SK-N-MC (cell line): ENCODE measurements at regions not wholly inside any gene's neighbourhood (a gene's known extent, or its start where the extent isn't known, plus 50 kb on each side); places are given as distances from the start of the nearest gene placed in this dataset.
"Not testable (repeated sequence)": the region's sequence is repeated elsewhere in the genome, so short reads cannot be mapped to it uniquely, and the experiment has no call there.

Source experiments
- DNase-seq: peaks from one replicate; pipeline ENCODE4 v3.0.0-alpha.2; 2011; ENCODE audit warnings: low read depth, low spot score
- H3K27ac ChIP-seq: fragments of 200-600 bp; sonication (generic); 2 replicates; pipeline ENCODE4 v1.5.1; 2016; ENCODE audit warnings: mixed run types
- H3K36me3 ChIP-seq: fragments of 200-600 bp; sonication (generic); 2 replicates; pipeline ENCODE4 v1.6.1; 2017; ENCODE audit warnings: antibody characterized with exemption, low read length, mixed read lengths; ENCODE audit not compliant: insufficient read depth
- H3K4me3 ChIP-seq: fragments of 200-600 bp; sonication (generic); 2 replicates; pipeline ENCODE4 v1.5.1; 2016
- H3K9ac ChIP-seq: fragments of 200-600 bp; sonication (generic); 2 replicates; pipeline ENCODE4 v1.8.0; 2017; ENCODE audit warnings: mixed run types, mixed read lengths; ENCODE audit not compliant: insufficient read length
- H3K9me3 ChIP-seq: fragments of 200-600 bp; sonication (generic); 2 replicates; pipeline ENCODE4 v1.6.1; 2017; ENCODE audit warnings: low read depth, mild to moderate bottlenecking, antibody characterized with exemption, low read length, moderate library complexity, mixed read lengths

DNA sequence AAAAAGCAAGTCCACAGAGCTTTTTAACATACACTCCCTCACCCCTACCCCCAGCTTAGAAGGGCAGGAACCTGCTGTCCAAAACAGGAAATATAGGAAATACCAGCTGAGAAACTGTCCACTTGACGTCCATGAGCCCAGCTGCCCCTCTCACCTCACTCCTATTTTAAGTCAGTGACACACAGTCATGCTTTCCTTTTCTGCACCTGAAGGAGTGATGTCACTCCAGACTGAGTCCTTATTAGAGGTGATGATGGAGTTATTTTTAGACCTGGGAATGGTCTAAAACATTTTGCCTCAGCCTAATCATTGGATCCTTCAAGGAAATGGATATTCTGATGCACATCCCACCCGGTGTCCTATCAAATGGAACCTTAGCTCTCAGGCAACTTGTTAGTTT is 217.8 kb downstream of the BCL2L11 start:
- not testable (repeated sequence) for H3K27ac ChIP-seq, H3K36me3 ChIP-seq, H3K9me3 ChIP-seq, DNase-seq, H3K9ac ChIP-seq, H3K4me3 ChIP-seq

DNA sequence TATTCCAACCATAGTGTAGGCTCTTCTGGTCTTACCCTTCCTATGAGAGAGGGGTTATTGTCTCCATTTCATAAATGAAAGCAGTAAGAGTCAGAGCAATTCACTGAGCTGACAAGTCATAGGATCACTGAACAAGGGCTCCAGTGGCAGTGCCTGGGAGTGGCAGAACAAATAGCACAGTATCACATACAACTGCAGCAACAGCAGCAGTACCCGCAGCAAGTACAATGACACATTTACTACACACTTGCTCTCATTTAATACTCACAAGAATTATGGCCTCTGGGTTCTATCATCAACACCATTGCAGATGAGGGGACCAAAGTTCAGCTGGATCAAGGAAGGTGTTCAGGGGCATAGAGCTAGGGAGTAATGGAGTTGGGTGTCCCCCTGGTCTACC is 218.8 kb downstream of the BCL2L11 start:
- H3K36me3 ChIP-seq: not testable (repeated sequence)

DNA sequence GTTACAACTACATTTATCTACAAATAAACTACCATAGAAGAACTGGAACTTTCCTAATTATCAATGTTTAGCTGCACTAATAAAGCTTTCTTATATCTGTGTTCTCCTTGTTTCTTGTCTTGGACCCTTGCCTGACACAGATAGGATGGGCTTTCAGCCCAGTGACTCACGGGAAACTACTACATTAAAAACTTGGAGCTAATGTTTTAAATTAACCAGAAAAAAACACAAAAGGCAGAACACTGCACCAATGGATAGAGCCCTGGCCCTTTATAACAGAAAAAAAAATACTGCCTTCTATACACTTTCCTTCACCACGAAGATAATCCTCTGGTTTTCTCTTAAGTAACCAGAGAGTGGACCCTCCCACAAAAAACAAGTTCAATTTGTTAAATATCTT is 223.9 kb downstream of the BCL2L11 start:
- H3K36me3 ChIP-seq, H3K9ac ChIP-seq, H3K27ac ChIP-seq, DNase-seq, H3K9me3 ChIP-seq, H3K4me3 ChIP-seq: not testable (repeated sequence)

More for the DNA sequence above, 218.8 kb downstream of the BCL2L11 start:
- not testable (repeated sequence) for H3K27ac ChIP-seq, H3K9me3 ChIP-seq, H3K9ac ChIP-seq, H3K4me3 ChIP-seq, DNase-seq

DNA sequence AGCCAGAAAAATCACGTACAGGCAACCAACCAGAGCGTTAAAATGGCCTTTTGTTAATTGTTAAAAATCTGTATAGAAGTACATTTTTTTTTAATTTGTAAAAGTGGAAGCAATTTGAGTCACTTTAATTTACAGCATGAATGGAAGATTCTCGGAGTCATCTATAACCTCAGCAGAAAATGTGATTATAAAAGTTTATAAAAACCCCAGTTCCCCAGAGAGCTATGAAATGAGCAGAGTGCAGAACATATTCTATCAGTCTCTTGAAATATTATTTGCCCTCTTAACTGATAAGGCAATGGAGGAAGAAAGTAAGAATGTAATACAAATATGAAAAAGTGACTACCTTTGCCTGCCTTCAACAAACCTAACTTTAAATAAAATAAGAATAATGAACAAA is 224.7 kb downstream of the BCL2L11 start:
- H3K9ac ChIP-seq, H3K36me3 ChIP-seq, H3K27ac ChIP-seq, H3K9me3 ChIP-seq: not testable (repeated sequence)
- DNase-seq: peak; percentile 66
- peak overlapping the region; percentile 36; the same call in 1 of the 2 replicates for H3K4me3 ChIP-seq

DNA sequence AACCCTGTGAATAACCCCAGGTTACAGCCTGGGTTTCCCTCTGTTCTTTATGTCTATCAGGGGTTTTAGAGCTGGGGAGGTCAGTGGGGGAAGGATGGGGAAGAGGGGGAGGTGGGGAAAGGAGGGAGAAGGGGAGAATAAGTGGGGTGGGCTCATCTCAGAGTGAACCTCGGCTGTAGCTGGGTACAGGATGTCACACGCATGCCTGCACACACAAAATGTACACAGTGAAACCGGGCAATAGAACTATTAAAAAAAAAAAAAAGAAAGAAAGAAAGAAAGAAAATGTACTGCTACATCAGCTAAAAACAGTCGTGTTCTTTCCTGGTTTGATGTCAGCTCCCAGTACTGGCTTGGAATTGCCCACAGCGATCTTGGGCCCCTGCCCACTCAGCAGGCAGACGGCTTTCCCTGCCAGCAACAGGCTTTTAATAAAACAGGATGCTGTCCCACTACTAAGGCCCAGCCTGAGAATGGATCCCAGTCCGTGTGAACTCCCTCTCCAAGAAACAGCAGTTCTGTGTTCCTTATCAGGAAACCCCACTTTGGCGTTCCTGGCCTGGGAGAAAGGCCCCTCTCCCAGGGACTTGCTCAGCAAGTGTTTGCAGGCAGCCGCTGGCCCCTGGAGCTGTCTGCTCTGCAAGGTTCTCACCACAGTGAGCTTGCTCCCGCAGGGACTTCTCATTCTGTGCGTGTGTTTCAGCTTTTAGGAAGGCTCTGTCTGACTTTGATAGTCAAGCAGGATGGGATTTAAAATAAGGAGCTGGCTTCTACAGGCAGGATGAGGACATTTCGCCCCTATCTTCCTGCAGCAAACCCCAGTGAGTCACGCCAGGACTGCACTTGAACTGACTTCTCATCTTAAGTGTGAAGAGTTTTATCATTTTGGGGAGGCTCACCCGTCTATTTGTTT is 225.6 kb downstream of the BCL2L11 start:
- not testable (repeated sequence) for H3K27ac ChIP-seq, H3K36me3 ChIP-seq, H3K9me3 ChIP-seq, DNase-seq, H3K9ac ChIP-seq
- 0 out of 2 replicates have a peak overlapping the region, but pooled peaks have one; percentile 28 for H3K4me3 ChIP-seq

DNA sequence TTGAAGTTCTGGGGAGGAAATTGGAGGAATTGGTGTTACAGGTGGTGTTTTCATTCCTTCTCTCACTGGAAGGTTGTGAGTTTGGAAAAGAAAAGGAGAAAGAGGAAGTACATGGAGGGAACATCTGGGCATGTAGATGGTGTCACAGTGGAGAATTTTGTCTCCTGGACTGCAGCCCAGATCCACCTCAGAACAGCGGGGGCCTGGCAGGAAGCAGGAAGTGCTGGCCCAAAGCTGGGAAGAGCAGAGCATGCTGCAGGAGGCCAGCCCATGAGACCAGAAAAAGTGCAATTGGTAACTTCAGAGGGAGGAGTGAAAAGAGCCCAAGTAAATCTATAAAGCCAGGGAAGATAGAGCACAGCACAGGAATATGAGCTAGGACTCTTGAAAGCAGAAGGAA is 227.0 kb downstream of the BCL2L11 start:
- H3K4me3 ChIP-seq, H3K9me3 ChIP-seq, DNase-seq: not testable (repeated sequence)

DNA sequence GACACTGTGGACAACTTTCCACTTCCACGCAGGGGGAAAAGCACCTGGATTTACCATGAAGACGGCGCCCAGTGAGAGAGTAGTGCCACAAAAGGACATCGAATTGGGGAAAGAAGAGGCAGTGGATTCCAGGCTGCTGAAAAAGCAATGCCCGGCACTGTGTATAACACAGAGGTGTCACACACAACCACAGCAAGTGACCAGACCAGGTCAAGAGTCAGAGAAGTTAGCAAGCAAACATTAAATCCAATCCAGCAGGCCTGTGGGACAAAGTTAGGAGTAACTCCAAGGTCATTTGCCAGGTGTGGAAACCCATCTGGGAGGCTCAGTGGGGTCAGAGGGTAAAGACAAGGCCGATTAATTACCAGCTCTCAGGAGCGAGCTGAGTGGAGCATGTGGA is 227.6 kb downstream of the BCL2L11 start:
- H3K9me3 ChIP-seq: not testable (repeated sequence)

More for the DNA sequence above, 227.0 kb downstream of the BCL2L11 start:
- H3K9ac ChIP-seq, H3K36me3 ChIP-seq, H3K27ac ChIP-seq: not testable (repeated sequence)

DNA sequence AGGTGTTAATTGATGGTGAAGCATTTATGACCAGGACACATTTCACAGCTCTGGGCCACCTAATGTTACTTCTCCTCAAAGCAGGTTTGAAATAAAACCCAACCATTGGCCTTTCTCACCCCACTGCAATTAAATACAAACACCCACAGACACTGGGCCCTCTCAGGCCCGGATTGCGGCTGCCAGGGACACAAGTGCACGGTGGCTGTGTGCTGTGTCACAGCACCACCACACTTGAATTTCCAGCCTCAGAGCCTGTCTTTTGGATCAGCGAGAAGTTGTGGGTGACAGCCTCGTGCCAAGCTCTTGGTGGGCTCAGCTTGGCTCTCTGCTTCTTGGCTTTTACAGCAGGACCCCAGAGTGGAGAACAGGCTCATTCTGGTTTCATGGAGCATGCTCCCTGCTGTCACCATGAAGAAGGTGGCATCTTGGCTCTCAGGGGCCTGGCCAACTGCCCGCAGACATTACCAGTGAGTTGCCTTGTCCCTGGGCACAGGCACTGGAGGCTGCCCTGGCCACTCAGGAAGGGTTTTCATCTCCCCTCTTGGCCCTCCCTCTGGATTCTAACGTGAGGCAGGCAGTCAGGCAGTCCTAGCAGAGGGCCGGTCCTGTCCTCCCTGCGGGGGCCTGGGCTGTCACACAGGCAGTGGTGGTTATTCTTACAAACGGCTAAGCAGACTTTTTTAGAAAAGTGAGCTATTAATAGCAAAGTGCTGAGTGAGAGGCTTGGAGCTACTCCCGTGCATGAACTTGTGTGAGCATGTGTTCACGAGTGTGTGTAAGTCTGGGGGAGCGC is 234.5 kb downstream of the BCL2L11 start:
- H3K27ac ChIP-seq, H3K9ac ChIP-seq, DNase-seq, H3K36me3 ChIP-seq, H3K4me3 ChIP-seq, H3K9me3 ChIP-seq: not testable (repeated sequence)

More for the DNA sequence above, 227.6 kb downstream of the BCL2L11 start:
- not testable (repeated sequence) for H3K9ac ChIP-seq, H3K4me3 ChIP-seq, H3K27ac ChIP-seq, H3K36me3 ChIP-seq, DNase-seq

DNA sequence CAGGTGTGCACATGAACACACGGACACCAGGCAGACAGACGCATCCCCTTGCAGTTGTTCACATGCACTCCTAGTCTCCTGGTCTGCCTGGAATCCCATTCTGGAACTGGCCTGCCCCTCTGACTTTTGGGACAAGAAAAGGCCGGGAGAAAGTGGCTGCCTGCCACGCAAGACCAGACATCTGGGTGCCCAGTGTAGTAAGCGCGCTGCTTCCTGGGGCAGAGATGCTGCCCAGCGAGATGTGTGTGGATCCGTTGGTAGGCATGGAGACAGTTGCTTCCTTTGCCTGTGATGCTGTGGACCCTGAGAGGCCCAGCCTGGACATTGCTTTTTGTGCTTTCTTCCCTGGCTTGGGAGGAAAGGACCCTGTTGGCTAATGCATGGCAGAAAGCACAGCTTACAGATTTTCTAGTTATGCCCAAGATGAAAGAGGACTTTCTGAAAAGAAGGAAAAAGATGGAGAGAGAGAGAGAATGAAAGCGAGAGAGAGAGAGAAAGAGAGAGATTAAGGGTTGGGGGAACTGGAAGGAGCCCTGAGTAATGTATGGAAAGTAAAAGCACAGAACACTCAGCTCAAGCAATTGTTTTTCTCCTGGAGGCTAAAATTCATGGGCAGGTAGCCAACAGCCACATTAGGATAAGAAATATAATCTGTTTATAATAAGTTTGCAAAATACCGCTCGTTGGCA is 235.3 kb downstream of the BCL2L11 start:
- DNase-seq: not testable (repeated sequence)

DNA sequence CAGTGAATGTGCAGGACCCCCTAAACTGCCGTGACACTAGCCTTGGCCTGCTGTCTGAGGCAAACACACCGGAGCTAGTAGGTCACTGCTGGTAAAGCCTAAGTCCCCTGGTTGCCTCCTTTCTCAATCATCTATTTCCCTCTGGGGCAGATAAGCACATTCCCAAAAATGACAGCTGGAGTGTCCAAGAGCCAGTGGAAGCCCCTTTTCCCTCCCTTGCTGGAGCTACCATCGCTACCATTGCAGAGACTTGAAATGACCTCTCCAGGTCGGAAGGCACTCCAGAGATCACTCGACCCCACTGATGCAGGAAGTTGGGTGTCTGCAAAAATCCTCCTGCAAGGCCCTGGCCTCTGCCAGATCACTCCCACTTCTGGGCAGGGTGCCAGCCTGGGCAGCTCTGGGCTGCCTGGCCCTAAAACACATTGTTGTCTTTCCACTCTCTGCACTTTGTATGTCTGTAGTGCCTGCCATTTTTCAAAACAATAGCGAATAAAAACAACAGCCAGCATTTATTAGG is 235.9 kb downstream of the BCL2L11 start:
- not testable (repeated sequence) for H3K4me3 ChIP-seq, H3K36me3 ChIP-seq, H3K27ac ChIP-seq, H3K9ac ChIP-seq, DNase-seq, H3K9me3 ChIP-seq

More for the DNA sequence above, 235.3 kb downstream of the BCL2L11 start:
- H3K36me3 ChIP-seq, H3K9me3 ChIP-seq, H3K27ac ChIP-seq, H3K4me3 ChIP-seq, H3K9ac ChIP-seq: not testable (repeated sequence)

DNA sequence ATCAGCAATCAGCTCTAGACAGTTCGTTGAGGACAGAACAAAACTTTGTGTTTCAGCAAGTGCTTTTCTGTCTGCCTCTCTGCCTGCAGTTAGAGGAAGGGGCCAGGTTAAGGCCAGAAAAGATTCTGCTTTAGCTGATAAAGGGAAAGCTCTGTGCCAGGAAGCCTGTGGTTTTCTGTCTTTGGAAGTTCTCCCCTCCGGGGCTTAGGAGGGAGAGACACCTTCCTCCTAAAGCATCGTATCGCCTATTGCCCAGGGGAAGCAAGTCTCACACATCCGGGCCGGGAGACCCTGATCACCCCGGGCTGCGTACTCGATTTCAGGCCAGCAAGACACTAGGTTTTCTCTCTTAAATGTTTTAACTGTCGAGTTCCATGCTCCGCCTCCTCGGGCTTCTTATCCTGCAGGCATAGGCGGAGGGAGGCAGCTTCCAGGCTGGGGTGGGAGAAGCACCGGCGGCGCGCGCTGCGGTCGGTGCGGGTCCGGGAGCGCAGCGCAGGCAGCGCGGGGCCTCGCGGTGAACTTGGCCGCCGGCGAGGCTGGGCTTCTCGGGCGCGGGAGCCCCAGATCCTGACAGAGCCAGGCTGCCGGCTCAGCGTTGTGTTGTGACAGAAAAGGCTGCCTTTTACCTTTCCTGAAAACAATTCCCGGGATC is 245.4 kb downstream of the BCL2L11 start:
- H3K27ac ChIP-seq, DNase-seq, H3K36me3 ChIP-seq, H3K9ac ChIP-seq, H3K9me3 ChIP-seq, H3K4me3 ChIP-seq: not testable (repeated sequence)

DNA sequence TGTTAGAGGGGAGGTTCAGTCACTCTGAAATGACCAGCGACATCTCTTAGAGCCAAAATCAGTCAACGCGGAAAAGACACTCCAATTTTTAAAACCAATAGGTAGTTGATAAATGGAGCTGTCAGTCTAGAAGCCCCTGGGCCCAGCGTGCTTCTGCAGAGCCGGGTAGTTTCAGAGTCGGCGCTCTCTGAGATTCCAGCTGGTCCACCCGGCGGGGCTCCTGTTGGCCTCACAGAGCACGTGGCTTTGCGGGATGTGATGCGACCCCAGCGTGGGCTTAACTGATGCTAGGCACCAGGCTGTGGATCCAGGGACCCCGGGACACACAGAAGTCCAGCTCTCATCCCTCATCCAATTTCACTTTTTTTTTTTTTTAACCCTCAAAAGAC is 245.9 kb downstream of the BCL2L11 start:
- not testable (repeated sequence) for H3K9me3 ChIP-seq, DNase-seq, H3K27ac ChIP-seq, H3K4me3 ChIP-seq, H3K36me3 ChIP-seq, H3K9ac ChIP-seq

DNA sequence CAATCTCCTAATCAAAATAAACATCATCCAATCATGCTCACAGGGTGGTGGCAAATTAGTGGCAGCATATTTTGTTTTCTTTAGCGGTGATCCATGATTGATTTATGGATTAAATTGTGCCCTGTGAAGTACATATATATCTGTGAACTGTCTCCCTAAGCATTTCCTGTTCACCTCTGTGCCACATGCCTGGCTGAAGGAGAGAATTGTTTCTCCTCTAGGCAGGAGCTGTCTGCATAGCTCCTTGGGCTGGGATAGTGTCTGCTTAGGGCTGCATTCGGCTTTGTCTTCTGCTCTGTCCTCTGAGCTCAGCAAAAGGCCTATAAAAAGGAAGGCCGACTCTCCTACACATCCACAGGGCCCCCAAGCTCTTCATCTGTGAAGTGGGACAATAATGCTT is 246.4 kb downstream of the BCL2L11 start:
- not testable (repeated sequence) for H3K9ac ChIP-seq, DNase-seq, H3K4me3 ChIP-seq, H3K27ac ChIP-seq, H3K9me3 ChIP-seq, H3K36me3 ChIP-seq
